ENCODE measurements at regions not wholly inside any gene's neighbourhood (a gene's known extent, or its start where the extent isn't known, plus 50 kb on each side); places are given as distances from the start of the nearest gene placed in this dataset.

DNA sequence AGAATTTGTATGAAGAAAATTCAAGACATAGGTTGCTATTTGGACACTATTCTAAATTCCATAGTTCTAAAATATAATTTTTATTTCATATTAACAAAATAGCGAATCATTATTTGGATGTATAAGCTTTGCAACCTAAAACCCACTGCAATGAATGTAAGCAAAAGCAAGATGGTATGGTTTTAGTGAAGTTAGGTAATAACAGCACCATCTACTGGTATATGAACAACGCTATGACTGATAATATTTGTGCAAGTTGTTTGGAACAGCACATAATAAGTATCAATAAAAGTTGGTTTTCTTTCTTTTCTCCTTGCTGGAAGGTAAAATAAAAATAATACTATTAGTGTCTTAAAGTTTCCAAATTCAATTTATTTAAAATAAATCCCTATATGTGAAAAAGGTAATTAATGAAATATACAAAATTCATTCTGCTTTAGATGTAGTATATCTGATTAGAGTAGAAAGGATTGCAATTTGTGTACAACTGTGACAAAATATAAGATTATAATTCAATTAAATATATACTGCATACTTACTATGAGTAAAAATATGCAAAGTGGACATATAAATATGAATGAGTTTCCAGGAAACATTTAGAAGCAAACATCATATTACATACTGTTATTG, 79.0 kb upstream of the LSM8 start:
- Histone ChIP-seq H3K4me2 (no peak overlapping the region), H3K4me1 (ENCODE audit: insufficient read depth) (no peaks in the 10 kb centered on the region), H3K79me2 (no peaks in the 10 kb centered on the region), H3K9me2 (replicated peaks; ENCODE audit: insufficient read depth) (no peaks in the 10 kb centered on the region), H3K36me3 (replicated peaks; ENCODE audit: insufficient read depth, low read depth) (no peaks in the 10 kb centered on the region), H3K27ac (no peak overlapping the region), H2AFZ (no peak overlapping the region), H3K9me3 (ENCODE audit: low read depth) (no peaks in the 10 kb centered on the region), H3K4me3 (no peak overlapping the region), H3K27me3 (no peaks in the 10 kb centered on the region), H4K20me1 (ENCODE audit: insufficient read depth, poor library complexity, severe bottlenecking) (no peaks in the 10 kb centered on the region)
- TF ChIP-seq EZH2phosphoT487 (IDR thresholded peaks at IDR 0.05; ENCODE audit: low read depth, severe bottlenecking, unreplicated experiment) = no peak
- TF ChIP-seq, protein P1, sequence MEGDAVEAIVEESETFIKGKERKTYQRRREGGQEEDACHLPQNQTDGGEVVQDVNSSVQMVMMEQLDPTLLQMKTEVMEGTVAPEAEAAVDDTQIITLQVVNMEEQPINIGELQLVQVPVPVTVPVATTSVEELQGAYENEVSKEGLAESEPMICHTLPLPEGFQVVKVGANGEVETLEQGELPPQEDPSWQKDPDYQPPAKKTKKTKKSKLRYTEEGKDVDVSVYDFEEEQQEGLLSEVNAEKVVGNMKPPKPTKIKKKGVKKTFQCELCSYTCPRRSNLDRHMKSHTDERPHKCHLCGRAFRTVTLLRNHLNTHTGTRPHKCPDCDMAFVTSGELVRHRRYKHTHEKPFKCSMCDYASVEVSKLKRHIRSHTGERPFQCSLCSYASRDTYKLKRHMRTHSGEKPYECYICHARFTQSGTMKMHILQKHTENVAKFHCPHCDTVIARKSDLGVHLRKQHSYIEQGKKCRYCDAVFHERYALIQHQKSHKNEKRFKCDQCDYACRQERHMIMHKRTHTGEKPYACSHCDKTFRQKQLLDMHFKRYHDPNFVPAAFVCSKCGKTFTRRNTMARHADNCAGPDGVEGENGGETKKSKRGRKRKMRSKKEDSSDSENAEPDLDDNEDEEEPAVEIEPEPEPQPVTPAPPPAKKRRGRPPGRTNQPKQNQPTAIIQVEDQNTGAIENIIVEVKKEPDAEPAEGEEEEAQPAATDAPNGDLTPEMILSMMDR (IDR thresholded peaks at IDR 0.05; ENCODE audit: poor library complexity) = peak; percentile 73
- WGBS (ENCODE audit: low lambda C conversion rate, missing lambda C conversion rate) = 13% methylated on average over 2 of the region's 2 CpGs
- DNase-seq (ENCODE audit: low spot score) = peak; percentile 19

DNA sequence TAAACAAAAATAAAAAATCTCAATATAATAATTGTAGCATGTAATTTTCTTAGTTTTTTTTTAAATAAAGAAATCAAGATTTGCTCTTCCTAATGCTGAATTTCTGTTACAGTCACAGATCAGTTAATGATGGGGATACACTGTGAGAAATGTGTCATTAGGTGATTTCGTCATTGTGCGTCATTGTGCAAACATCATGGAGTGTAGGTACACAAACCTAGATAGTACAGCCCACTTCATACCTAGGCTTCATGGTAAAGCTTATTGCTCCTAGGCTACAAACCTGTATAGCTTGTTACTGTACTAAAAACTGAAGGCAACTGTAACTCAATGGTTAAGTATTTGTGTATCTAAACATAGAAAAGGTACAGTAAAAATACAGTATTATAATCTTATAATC, 74.4 kb upstream of the LSM8 start:
- Histone ChIP-seq H3K4me3 (no peak overlapping the region), H4K20me1 (ENCODE audit: insufficient read depth, poor library complexity, severe bottlenecking) (no peaks in the 10 kb centered on the region), H3K4me1 (ENCODE audit: insufficient read depth) (no peaks in the 10 kb centered on the region), H3K27me3 (no peaks in the 10 kb centered on the region), H3K27ac (no peak overlapping the region), H2AFZ (no peak overlapping the region), H3K36me3 (replicated peaks; ENCODE audit: insufficient read depth, low read depth) (no peaks in the 10 kb centered on the region), H3K9me2 (replicated peaks; ENCODE audit: insufficient read depth) (no peaks in the 10 kb centered on the region), H3K79me2 (no peaks in the 10 kb centered on the region), H3K9me3 (ENCODE audit: low read depth) (peaks cover 3% of the 10 kb centered on the region), H3K4me2 (no peak overlapping the region)
- 48% methylated on average over 2 of the region's 2 CpGs for WGBS (ENCODE audit: low lambda C conversion rate, missing lambda C conversion rate)
- DNase-seq (ENCODE audit: low spot score) = peak; percentile 50
- no peak for TF ChIP-seq EZH2phosphoT487 (IDR thresholded peaks at IDR 0.05; ENCODE audit: low read depth, severe bottlenecking, unreplicated experiment)
- TF ChIP-seq EZH2 (IDR thresholded peaks at IDR 0.05; ENCODE audit: borderline replicate concordance) = no peak
- TF ChIP-seq, protein P1 (IDR thresholded peaks at IDR 0.05; ENCODE audit: poor library complexity) = no peak

DNA sequence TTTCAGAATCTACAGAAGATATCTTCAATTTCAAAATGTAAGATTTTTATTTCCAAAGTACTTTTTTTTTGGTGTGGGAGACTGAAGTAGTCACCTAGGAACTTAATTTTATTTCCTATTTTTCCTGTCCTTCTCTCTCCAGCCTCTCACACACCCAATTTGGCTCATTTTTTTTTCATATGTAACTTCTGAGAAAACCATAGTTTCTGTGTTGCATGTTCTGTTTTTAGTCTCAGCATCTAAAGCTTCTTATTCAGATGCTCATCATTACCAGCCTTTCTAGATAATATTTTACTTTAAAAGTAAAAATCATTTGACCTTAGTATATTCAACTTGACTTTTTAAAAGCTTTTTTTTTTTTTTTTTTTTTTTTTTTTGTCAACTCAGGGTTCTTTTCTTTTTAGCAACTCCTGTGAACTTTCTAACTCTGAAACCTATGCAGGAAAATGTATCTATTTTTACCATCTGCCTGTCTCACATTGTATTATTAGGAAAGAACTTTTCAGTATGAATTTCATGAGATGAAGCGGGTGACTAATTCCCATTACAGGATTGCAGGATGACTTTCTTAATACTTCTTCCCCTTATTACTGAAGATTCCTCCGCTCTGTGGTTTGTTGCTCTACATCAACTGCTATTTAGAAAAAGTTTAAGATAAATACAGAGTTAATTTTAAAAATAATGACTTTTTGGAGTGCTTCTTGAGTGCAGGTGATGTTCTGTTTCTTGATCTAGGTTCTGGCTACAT, 73.6 kb upstream of the LSM8 start:
- Histone ChIP-seq H3K4me2 (no peak overlapping the region), H3K27ac (no peak overlapping the region), H2AFZ (no peak overlapping the region), H3K9me2 (replicated peaks; ENCODE audit: insufficient read depth) (no peaks in the 10 kb centered on the region), H3K79me2 (no peaks in the 10 kb centered on the region), H3K4me1 (ENCODE audit: insufficient read depth) (no peaks in the 10 kb centered on the region), H3K36me3 (replicated peaks; ENCODE audit: insufficient read depth, low read depth) (no peaks in the 10 kb centered on the region), H3K9me3 (ENCODE audit: low read depth) (peaks cover 3% of the 10 kb centered on the region), H3K27me3 (no peaks in the 10 kb centered on the region), H3K4me3 (no peak overlapping the region), H4K20me1 (ENCODE audit: insufficient read depth, poor library complexity, severe bottlenecking) (no peaks in the 10 kb centered on the region)
- no peak for DNase-seq (ENCODE audit: low spot score)
- WGBS (ENCODE audit: low lambda C conversion rate, missing lambda C conversion rate) = 94% methylated on average over 2 of the region's 2 CpGs
- TF ChIP-seq, protein P1 (IDR thresholded peaks at IDR 0.05; ENCODE audit: poor library complexity) = no peak
- TF ChIP-seq EZH2phosphoT487 (IDR thresholded peaks at IDR 0.05; ENCODE audit: low read depth, severe bottlenecking, unreplicated experiment) (no peak), EZH2 (IDR thresholded peaks at IDR 0.05; ENCODE audit: borderline replicate concordance) (no peak)
